Hematopoietic multipotent progenitor cell treated with erythropoietin and hydrocortisone succinate and interleukin-3 and kit ligand, for 15 days (in vitro differentiated cells): ENCODE measurements at regions not wholly inside any gene's neighbourhood (a gene's known extent, or its start where the extent isn't known, plus 50 kb on each side); places are given as distances from the start of the nearest gene placed in this dataset.
"Not testable (repeated sequence)": the region's sequence is repeated elsewhere in the genome, so short reads cannot be mapped to it uniquely, and the experiment has no call there.

Source experiments
- DNase-seq: peaks from one replicate; pipeline ENCODE4 v3.0.0-alpha.2; 2015; ENCODE audit warnings: low spot score

DNA sequence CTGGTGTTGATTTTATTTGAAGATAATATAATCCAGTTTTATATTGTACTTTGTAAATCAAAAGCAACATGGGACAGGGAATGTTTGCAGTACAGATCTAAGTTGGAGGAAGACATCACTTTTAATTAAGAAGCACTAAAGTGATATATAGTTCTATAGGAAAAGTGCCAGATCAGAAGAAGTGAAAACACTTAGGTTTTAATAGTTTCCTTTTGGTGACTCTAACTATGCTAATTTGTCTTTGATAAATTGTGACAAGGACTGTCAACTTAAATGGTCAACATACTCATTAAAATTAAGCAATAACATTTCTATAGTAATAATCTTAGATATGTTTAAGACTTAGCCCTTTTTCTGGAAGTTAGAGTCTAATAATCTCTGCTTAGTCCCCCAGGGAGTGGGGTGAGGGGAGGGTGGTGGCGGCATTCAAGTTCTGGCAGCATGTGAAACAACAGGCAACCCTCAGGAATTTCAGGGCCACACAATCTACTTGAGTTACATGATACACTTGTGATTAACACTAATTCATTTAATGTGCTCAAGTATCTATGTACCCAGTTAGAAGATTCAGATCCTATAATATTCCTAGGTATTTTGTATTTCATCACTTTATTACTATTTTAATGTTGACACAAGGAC, 1026.5 kb downstream of the NR2F1-AS1 start:
- no peak for DNase-seq

DNA sequence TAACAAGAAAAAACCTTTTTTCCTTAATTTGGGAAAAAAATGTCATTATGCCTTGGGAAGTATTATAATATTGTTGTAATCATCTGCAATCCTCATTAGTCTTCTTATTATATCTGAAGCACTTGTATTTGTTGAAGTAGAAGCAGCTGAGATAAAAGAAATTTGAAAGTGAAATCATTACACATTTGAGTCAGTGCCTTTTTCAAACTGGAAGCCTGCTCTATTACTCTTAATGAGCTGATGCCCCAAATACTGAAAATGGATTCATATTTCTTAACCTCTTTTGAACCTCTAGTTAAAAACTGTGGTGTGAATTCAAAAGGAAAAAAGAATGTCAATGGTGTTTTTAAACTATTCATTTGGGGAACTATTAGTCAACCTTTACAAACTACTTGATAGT, 1027.7 kb downstream of the NR2F1-AS1 start:
- no peak for DNase-seq

- DNase-seq = no peak
Observed at GRCh38 chr5:92552206-92553160, 1028.5 kb downstream of the NR2F1-AS1 start.

DNA sequence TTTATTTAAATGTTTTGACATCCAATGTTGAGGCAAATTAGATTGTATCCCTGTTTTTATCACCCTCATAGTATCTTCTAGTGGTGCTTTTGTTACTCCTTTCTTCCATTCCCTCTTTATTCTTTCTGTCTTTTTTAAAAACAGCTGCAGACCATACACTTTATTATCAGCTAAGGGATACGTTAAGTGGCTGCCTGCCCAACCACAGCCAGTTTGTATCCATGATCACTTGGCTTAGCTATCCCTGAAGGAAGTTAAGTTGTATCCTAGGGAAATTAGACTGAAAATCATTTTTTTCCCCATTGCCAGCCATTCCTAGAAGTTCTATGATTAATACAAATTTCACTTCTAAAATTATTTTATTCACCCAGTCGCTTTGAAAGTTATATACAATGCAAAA, 1032.7 kb downstream of the NR2F1-AS1 start:
- DNase-seq = no peak

DNA sequence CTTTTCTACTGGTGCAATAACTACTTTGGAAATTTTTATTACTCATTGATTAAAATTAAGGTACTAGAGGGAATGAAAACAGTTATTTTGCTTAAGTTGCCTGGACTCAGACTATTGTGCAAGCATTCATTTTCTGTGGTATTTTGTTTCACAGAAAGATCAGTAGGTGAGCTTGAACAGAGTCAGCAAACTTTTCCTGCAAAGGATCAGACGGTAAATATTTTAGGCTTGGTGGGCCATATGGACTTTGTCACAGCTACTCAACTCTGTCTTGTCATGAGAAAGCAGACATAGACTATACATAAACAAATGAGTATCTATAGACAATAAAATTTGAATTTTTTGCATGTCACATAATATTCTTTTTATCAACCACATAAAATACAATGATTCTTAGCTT, 1036.4 kb downstream of the NR2F1-AS1 start:
- DNase-seq = no peak

GRCh38 chr5:92544036-92544435, 1037.0 kb downstream of the NR2F1-AS1 start:
- DNase-seq = no peak

GRCh38 chr5:92543201-92543600, 1037.8 kb downstream of the NR2F1-AS1 start:
- no peak for DNase-seq

DNA sequence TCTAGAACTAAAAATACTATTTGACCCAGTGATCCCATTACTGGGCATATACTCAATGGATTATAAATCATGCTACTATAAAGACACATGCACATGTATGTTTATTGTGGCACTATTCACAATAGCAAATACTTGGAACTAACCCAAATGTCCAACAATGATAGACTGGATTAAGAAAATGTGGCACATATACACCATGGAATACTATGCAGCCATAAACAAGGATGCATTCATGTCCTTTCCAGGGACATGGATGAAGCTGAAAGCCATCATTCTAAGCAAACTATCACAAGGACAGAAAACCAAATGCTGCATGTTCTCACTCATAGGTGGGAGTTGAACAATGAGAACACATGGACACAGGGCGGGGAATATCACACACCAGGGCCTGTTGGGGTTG, 1039.0 kb downstream of the NR2F1-AS1 start:
- not testable (repeated sequence) for DNase-seq

GRCh38 chr5:92527311-92528078, 1053.5 kb downstream of the NR2F1-AS1 start:
- no peak for DNase-seq

DNA sequence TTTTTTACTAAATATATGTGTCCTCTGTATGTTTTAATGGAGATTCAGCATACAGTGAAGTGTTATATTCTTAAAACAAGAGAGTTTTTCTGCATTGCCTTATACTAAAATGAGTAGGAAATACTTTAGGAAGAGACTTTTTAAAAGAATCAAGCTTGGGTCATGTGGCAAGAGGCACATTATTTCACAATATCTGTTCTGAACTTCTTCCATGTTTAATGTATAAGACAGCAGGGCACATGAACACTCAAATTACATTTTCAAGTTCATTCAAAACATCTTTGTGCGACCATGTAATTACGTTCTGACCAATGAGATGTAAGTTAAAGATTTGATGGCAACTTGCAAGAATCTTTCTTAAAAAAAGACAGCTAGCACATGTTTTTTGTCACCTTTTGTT, 1055.9 kb downstream of the NR2F1-AS1 start:
- no peak for DNase-seq

GRCh38 chr5:92519811-92520632, 1061.0 kb downstream of the NR2F1-AS1 start:
- no peak for DNase-seq

- no peak for DNase-seq
Observed at GRCh38 chr5:92518318-92518904, 1062.6 kb downstream of the NR2F1-AS1 start.

GRCh38 chr5:92514896-92515295, 1066.1 kb downstream of the NR2F1-AS1 start:
- DNase-seq = no peak

DNA sequence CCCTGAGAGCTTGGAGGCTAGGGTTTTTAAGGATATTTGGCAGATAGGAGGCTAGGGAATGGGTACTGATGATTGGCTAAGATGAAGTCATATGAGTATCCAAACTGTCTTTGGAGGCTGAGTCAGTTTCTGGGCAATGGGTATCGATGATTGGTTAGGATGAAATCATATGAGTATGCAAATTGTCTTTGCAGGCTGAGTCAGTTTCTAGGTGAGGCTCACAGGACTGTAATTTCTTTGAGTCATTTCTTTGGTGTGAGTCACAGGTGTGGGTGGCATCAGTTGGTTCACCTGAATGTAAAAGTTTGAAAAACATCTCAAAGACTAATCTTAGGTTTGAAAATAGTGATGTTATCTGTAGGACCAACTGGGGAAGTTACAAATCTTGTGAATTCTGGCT, 1068.0 kb downstream of the NR2F1-AS1 start:
- no peak for DNase-seq

DNA sequence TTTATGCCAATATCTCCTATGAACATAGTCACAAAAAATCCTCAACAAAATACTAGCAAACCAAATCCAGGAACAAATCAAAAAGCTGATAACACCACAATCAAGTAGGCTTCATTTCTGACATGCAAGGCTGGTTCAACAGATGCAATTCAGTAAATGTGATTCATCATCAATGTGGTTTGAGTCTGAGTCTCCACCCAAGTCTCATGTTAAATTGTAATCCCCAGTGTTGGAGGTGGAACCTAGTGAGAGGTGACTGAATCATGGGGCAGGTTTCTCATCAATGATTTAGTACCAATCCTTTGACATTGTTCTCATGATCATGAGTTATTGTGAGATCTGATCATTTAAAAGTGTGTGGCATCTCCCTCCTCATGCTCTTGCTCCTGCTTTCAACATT, 1072.7 kb downstream of the NR2F1-AS1 start:
- DNase-seq = no peak

DNA sequence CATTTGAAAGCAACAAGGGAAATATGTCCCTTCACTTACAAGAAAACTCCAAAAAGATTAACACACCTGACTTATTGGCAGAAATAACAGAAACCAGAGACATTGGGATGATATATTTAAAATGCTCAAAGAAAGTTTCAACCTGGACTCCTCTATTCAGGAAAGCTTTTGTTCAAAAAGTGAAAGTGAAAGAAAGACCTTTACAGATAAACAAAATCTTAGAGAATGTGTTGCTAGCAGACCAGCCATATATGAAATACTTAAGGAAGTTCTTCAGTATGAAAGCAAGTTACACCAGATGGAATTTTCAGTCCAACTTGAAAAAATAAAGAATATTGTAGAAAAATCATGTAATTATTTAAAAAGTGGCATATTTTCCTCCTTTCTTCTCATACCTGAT, 1075.1 kb downstream of the NR2F1-AS1 start:
- no peak for DNase-seq

DNA sequence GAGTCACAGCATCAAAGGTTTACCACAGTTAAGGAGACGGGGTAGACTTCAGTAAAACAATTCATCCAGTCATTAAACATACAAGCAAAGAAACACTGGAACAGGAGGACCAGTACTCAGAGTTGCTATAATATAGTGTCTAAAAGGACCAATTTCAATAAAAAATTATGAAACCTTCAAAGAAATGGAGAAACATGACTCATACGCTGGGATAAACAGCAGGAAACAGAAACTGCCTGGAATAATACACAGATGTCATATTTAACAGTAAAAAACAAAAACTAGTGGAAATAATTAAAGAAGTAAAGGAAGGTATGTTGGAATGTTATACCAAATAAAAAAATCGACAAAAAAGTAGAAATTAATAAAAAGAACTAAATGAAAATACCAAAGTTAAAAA, 1075.9 kb downstream of the NR2F1-AS1 start:
- DNase-seq = no peak

- DNase-seq = no peak
Observed at GRCh38 chr5:92504346-92504745, 1076.7 kb downstream of the NR2F1-AS1 start.

DNA sequence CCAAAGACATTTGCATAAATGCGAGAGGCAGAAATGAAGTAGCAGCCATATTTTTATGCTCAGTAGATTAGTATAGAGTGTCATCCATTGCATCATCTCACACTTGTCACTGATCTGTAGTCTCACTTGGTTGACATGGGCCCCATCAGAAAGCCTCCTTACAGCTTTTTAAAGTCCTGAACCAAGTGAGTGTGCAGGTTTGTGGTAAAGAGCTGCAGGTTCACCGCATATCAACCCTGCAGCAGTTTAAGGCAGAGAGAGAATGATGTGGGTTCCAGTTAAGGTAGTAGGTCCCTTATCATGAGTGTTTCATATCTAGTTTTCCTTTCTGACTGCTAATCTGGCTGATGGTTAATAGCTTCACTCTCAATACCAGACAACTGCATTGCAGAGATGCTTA, 1080.3 kb downstream of the NR2F1-AS1 start:
- no peak for DNase-seq

DNA sequence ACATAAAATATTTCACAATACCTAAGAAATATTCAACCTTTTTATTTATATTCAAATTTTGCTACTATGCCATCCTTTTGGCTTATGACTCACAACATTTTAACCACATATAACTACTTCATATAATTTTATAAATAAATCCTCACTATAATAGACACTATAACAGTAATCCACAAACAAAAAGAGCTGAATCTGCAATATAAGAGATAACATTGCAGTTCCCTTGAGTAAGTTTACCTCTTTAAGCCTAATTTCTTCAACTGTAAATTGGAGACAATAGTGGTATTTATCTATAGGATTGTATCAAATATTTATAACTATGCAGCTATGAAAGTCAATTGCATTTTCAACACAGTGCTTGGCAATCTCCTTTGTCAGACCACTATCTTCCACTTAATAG, 1084.5 kb downstream of the NR2F1-AS1 start:
- no peak for DNase-seq

DNA sequence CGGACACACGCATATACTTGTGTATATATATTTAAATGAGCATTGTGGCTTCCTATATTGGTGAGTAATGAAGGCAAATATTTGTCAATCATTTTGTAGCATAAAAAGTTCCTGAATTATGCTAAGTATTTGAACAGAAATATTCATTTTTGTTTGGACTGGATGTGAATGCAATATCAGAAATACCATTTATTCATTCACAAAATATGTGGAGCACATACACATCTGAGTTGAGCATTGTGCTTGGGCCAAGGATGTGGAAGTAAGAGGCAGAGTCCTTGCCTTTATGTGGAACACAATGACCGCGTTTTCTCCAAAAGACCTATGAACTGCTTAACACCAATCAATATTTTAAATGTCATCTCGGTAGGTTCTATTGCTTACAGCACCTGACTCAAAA, 1086.5 kb downstream of the NR2F1-AS1 start:
- DNase-seq = no peak
